SJSA1 (cell line): ENCODE measurements at regions not wholly inside any gene's neighbourhood (a gene's known extent, or its start where the extent isn't known, plus 50 kb on each side); places are given as distances from the start of the nearest gene placed in this dataset.
A peak's percentile ranks its signal among the peaks of the same experiment; 100 is the strongest.

ENCODE experiments used
- DNase-seq, 2 experiments: peaks; one replicate each; pipeline ENCODE4 v3.0.0-alpha.2; 2015 to 2020; ENCODE audit warnings: low spot score in 2 of 2, low read depth in 1 of 2
- H3K27ac ChIP-seq: fragments of 250-450 bp; sonication (Bioruptor Pico); 2 replicates; pipeline ENCODE4 v1.5.1; 2020; ENCODE audit warnings: mild to moderate bottlenecking, moderate library complexity
- H3K27me3 ChIP-seq: fragments of 250-450 bp; sonication (Bioruptor Pico); replicated peaks from 2 replicates; pipeline ENCODE4 v1.5.1; 2020; ENCODE audit warnings: mild to moderate bottlenecking, moderate library complexity
- H3K36me3 ChIP-seq: fragments of 250-450 bp; sonication (Bioruptor Pico); 2 replicates; pipeline ENCODE4 v1.5.1; 2020; ENCODE audit warnings: mild to moderate bottlenecking
- H3K4me1 ChIP-seq: fragments of 250-450 bp; sonication (Bioruptor Pico); replicated peaks from 2 replicates; pipeline ENCODE4 v1.6.1; 2021; ENCODE audit warnings: mild to moderate bottlenecking
- H3K4me3 ChIP-seq: fragments of 250-450 bp; sonication (Bioruptor Pico); 2 replicates; pipeline ENCODE4 v1.5.1; 2020; ENCODE audit warnings: mild to moderate bottlenecking
- H3K9me3 ChIP-seq: fragments of 250-450 bp; sonication (Bioruptor Pico); replicated peaks from 2 replicates; pipeline ENCODE4 v1.5.1; 2020; ENCODE audit warnings: mild to moderate bottlenecking

- Histone ChIP-seq H3K27ac (peak overlapping the region; percentile 77), H3K4me3 (no peak overlapping the region), H3K27me3 (no peaks in the 10 kb centered on the region), H3K4me1 (peaks cover 63% of the 10 kb centered on the region), H3K9me3 (no peaks in the 10 kb centered on the region), H3K36me3 (no peaks in the 10 kb centered on the region)
- peak; percentile 86 to 91 for DNase-seq
Observed at GRCh38 chr2:30366199-30366691, 80.8 kb upstream of the LCLAT1 start.

GRCh38 chr2:30367232-30368070, 79.6 kb upstream of the LCLAT1 start:
- H3K4me1 ChIP-seq: peaks cover 59% of the 10 kb centered on the region
- no peak overlapping the region for H3K4me3 ChIP-seq
- no peaks in the 10 kb centered on the region for H3K9me3 ChIP-seq
- H3K36me3 ChIP-seq: no peaks in the 10 kb centered on the region
- H3K27ac ChIP-seq: peak overlapping the region; percentile 77
- H3K27me3 ChIP-seq: no peaks in the 10 kb centered on the region
- peak in 1 of 2 experiments; percentile 67 for DNase-seq

GRCh38 chr2:30368258-30368657, 78.8 kb upstream of the LCLAT1 start:
- no peak overlapping the region for H3K4me3 ChIP-seq
- no peaks in the 10 kb centered on the region for H3K9me3 ChIP-seq
- DNase-seq: peak; percentile 61 to 75
- H3K4me1 ChIP-seq: peaks cover 59% of the 10 kb centered on the region
- no peaks in the 10 kb centered on the region for H3K36me3 ChIP-seq
- peak overlapping the region; percentile 77 for H3K27ac ChIP-seq
- no peaks in the 10 kb centered on the region for H3K27me3 ChIP-seq

DNA sequence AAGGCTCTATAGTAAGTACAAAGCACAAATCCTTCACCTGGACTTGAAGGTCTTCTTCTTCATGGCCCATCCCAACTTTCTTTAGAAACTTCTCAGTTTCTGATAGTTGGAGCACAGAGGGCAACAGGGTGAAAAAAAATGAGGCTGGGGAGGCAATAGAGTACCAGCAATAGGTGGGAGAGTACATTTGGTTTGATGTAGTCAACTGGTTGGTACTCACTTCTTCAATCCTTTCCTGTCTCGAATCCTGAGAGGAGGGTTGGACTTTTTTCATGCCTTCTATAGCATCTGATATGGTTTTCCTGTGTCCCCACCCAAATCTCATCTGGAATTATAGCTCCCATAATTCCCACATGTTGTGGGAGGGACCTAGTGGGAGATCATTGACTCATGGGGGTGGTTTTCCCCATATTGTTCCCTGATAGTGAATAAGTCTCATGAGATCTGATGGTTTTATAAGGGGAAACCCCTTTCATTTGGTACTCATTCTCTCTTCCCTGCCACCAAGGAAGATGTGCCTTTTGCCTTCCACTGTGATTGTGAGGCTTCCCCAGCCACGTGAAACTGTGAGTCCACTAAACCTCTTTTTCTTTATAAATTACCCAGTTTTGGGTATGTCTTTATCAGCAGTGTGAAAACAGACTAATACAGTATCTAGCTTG, 75.9 kb upstream of the LCLAT1 start:
- Histone ChIP-seq H3K36me3 (no peaks in the 10 kb centered on the region), H3K4me1 (peaks cover 56% of the 10 kb centered on the region), H3K9me3 (no peaks in the 10 kb centered on the region), H3K27me3 (no peaks in the 10 kb centered on the region), H3K4me3 (no peak overlapping the region), H3K27ac (no peak overlapping the region)
- DNase-seq: no peak

DNA sequence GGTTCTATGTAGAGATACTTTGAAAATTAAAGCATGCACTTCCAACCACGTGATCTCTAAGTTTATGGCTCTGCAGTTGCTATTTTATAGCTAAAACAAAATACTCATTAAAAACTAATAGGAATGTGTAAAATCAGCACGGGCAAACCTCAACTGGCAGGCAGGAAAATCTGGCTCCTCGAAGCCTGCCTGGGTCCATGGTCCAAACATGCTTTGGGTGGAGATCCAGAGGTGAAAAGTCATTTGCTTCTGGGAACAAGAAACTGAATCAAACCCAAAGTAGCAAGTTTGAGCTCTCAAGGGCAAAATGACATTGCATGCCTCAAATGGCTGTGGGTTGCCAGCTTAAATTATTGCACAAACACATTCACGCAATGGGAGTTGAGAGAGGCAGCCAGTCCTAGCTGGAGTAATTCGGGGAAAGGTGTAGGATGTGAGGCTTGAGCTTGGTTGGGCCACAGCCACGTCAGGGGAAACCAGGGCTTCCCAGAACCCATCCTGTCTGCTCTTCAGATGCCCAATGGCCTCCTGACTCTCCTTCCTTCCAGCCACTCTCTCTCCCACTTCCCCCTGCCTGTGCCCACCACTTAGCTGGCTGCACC, 75.2 kb upstream of the LCLAT1 start:
- peaks cover 49% of the 10 kb centered on the region for H3K4me1 ChIP-seq
- no peaks in the 10 kb centered on the region for H3K36me3 ChIP-seq
- no peak for DNase-seq
- H3K4me3 ChIP-seq: no peak overlapping the region
- no peaks in the 10 kb centered on the region for H3K9me3 ChIP-seq
- H3K27ac ChIP-seq: no peak overlapping the region
- no peaks in the 10 kb centered on the region for H3K27me3 ChIP-seq

- Histone ChIP-seq H3K36me3 (no peaks in the 10 kb centered on the region), H3K27me3 (no peaks in the 10 kb centered on the region), H3K9me3 (no peaks in the 10 kb centered on the region), H3K4me1 (peaks cover 40% of the 10 kb centered on the region), H3K4me3 (no peak overlapping the region), H3K27ac (peak overlapping the region; percentile 75)
- no peak for DNase-seq
Observed at GRCh38 chr2:30372826-30373225, 74.2 kb upstream of the LCLAT1 start.

- Histone ChIP-seq H3K9me3 (no peaks in the 10 kb centered on the region), H3K4me1 (peaks cover 31% of the 10 kb centered on the region), H3K4me3 (no peak overlapping the region), H3K27me3 (no peaks in the 10 kb centered on the region), H3K27ac (peak overlapping the region; percentile 75), H3K36me3 (no peaks in the 10 kb centered on the region)
- peak; percentile 67 to 86 for DNase-seq
Observed at GRCh38 chr2:30373881-30374302, 73.2 kb upstream of the LCLAT1 start.

- Histone ChIP-seq H3K27me3 (no peaks in the 10 kb centered on the region), H3K4me1 (peaks cover 31% of the 10 kb centered on the region), H3K36me3 (no peaks in the 10 kb centered on the region), H3K27ac (peak overlapping the region; percentile 75), H3K9me3 (no peaks in the 10 kb centered on the region), H3K4me3 (no peak overlapping the region)
- DNase-seq: no peak
Observed at GRCh38 chr2:30374380-30374779, 72.7 kb upstream of the LCLAT1 start.

DNA sequence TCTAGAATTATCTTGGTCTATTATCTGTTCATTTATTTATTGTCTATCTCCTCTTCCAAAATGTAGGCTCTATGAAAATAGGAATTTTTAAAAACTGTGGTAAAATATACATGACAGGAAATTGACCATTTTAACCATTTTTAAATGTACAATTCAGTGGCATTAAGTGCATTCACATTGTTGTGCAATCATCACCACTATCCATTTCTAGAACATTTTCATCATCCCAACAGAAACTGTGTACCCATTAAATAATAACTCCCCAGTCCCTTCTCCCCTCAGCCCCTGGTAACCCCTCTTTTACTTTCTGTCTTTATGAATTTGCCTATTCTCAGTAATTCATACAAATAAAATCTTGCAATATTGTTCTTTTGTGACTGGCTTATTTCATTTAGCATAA, 71.1 kb upstream of the LCLAT1 start:
- Histone ChIP-seq H3K36me3 (no peaks in the 10 kb centered on the region), H3K4me3 (no peak overlapping the region), H3K27me3 (no peaks in the 10 kb centered on the region), H3K9me3 (no peaks in the 10 kb centered on the region), H3K27ac (no peak overlapping the region), H3K4me1 (peaks cover 31% of the 10 kb centered on the region)
- DNase-seq: no peak

DNA sequence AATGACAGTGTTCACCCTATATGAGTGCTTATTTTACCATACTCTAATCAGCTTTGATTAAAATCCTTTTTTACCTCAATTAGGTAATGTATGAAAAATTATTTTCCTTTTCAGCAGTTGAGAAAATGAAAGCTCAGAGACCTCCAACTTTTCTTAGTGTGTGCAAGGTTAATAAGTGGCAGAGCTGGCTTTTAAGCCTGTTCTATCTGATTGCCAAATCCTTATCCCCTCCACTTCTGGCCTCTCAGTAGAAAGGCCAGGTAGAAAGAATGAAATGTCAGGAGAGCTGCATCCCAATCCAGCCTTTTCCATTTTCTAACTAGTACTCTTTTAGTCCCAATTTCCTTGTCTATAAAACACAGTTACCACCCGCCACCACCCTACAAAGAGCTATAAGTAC, 67.6 kb upstream of the LCLAT1 start:
- H3K36me3 ChIP-seq: no peaks in the 10 kb centered on the region
- H3K27me3 ChIP-seq: no peaks in the 10 kb centered on the region
- DNase-seq: no peak
- H3K4me3 ChIP-seq: no peak overlapping the region
- H3K4me1 ChIP-seq: peaks cover 2% of the 10 kb centered on the region
- H3K27ac ChIP-seq: no peak overlapping the region
- H3K9me3 ChIP-seq: no peaks in the 10 kb centered on the region

GRCh38 chr2:30380824-30381223, 66.2 kb upstream of the LCLAT1 start:
- Histone ChIP-seq H3K27ac (no peak overlapping the region), H3K4me3 (no peak overlapping the region), H3K4me1 (no peaks in the 10 kb centered on the region), H3K9me3 (no peaks in the 10 kb centered on the region), H3K36me3 (no peaks in the 10 kb centered on the region), H3K27me3 (no peaks in the 10 kb centered on the region)
- DNase-seq: no peak

DNA sequence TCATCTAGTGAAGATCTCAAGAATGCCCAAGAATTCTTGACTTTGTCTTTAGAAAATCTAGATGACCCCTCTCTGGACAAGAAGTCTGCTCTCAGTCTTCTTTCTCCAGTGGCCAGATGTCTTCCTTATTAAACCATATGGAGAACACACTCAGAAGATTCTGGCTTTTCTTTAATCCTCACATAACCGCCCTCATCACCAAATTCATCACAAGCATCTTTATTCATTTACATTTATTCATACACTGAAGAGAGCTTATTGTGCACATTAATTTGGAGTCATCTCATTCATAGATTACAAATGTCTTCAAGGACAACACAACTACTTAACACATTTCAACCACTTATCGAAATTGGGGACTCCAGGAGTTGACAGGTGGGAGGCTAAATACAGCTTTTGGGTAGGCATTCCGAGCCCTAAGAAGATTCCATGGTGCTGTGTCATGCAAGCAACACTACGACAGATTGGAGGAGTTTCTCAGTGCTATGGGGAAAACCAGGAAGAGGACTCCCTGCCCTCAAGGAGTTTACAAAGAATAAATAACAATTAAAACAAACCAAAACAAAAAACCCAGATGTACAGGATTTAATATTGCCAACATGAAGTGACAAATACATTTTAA, 64.8 kb upstream of the LCLAT1 start:
- no peak for DNase-seq
- H3K4me1 ChIP-seq: no peaks in the 10 kb centered on the region
- no peak overlapping the region for H3K27ac ChIP-seq
- H3K36me3 ChIP-seq: no peaks in the 10 kb centered on the region
- H3K4me3 ChIP-seq: no peak overlapping the region
- no peaks in the 10 kb centered on the region for H3K27me3 ChIP-seq
- H3K9me3 ChIP-seq: no peaks in the 10 kb centered on the region

- Histone ChIP-seq H3K9me3 (no peaks in the 10 kb centered on the region), H3K4me3 (no peak overlapping the region), H3K27me3 (no peaks in the 10 kb centered on the region), H3K4me1 (no peaks in the 10 kb centered on the region), H3K27ac (no peak overlapping the region), H3K36me3 (no peaks in the 10 kb centered on the region)
- DNase-seq: no peak
Observed at GRCh38 chr2:30382995-30383394, 64.1 kb upstream of the LCLAT1 start.
